Endometrium (tissue), 2 donors: ENCODE measurements at regions not wholly inside any gene's neighbourhood (a gene's known extent, or its start where the extent isn't known, plus 50 kb on each side); places are given as distances from the start of the nearest gene placed in this dataset.

ENCODE experiments used
- FAIRE-seq: peaks from 2 replicates; lab custom pipeline; 2012; peaks lifted over from hg19 to GRCh38; lab: Jason Lieb, UNC
- donor health status: control.
- donor health status: control.

DNA sequence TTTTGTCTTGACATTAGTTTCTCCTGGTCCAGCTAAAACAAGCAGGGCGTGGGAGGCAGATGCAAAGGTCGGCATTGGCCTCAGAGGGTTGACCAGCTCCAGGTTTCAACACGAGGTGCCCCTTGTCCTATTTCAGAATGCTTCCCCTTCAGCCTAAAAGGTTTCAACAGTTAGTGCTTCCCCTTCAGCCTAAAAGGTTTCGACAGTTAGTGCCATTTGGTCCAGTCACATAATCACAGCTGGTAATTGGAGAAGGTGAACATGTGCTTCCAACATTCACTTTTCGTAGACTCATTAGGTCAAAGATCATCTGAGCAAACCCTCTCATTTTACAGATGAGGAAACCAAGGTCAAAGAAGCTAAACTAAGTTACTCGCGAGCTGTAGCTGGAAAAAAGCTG lies 270.3 kb upstream of the MAP3K1 start:
- FAIRE-seq = no peak

DNA sequence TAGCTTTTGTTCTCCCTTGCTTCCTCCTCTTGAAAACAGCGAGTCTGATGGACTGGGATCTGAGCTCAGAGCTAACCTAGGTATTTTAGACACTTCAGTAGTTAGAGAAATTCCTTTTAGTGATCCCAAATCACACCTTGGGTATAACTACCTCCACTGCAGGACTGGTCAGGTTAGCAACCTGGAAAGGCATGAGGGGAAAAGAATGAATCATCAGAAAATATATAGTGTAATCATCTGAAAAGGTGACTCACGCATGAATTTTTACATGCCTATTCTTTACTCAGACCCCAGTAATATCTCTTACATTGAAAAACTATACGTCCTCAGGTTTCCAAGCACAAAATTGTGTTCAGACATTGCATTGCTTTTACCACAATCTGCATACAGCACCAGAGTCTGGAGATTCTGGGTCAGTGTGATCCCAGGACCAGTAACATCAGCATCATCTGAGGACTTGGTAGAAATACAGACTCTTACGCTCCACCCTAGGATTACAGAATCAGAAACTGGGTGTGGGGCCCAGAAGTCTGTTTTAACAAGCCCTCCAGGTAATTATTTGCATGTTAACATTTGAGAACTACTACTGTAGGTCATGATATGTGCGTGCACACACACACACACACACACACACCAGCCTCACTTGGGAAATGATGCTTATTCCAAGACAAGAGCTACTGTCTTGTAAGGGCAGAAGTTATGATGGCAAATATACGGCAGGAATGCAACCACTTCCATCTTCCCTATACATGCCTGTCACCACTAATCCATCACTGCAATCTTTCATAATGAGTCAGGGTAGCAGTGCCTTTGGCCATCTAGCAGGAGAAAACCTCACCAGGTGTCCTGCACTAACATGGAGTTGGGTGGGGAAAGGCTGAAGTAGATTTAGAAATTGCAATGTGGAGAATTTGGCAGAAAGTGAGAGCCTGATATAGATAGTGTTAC lies 271.6 kb upstream of the MAP3K1 start:
- FAIRE-seq = no peak

DNA sequence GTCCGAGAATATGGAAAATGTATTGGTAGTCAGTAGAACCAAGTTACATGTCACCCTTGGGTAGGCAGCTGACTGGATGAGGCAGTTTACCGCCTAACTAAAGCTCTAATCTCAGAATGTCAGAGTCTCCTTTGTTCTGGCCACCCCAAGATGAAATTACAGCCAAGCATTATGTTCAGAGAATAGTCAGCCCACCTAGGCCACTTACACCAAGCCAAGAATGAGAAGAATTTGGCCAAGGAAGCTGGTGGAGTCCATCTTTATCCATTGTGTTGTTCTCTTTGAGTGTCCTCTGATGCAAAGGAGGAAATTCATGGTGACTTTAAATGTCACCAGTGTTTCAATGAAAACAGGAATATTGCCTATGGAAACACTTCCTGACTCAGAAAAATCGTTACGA lies 275.1 kb upstream of the MAP3K1 start:
- no peak for FAIRE-seq

DNA sequence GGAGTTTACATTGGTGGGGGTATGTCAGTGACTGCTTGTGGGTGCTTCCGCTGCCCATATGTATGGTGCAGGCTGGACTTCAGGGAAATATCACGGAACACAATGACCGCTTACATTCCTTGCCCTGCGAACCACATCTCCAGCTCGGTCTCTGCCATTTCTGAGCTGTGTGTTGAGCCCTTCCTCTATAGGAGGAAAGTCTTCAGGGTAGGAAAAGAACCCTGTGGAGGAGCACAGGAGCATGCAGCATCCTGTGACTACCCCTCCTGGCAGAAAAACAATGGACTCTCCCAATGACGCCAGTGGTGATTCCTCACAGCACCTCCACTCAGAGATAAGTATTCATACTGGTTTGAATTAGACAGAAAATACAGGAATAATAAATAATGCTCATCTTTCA lies 276.8 kb upstream of the MAP3K1 start:
- FAIRE-seq = no peak

DNA sequence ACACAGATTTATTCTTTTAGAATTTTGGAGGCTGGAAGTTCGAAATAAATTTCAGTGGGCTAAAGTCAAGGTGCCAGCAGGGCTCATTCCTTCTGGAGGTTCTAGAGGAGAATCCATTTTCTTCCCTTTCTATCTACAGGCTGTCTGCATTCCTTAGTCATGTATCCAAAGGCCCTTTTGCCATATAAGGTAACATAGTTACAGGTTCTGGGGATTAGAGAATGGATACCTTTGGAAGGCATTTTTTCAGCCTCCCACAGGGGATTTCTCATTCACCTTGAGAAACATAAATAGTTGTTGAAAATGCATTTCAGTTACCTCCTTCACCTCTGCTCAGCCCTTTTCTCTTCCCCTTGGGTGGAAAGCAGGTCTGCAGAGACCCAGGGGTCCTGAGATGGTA lies 280.0 kb upstream of the MAP3K1 start:
- no peak for FAIRE-seq

DNA sequence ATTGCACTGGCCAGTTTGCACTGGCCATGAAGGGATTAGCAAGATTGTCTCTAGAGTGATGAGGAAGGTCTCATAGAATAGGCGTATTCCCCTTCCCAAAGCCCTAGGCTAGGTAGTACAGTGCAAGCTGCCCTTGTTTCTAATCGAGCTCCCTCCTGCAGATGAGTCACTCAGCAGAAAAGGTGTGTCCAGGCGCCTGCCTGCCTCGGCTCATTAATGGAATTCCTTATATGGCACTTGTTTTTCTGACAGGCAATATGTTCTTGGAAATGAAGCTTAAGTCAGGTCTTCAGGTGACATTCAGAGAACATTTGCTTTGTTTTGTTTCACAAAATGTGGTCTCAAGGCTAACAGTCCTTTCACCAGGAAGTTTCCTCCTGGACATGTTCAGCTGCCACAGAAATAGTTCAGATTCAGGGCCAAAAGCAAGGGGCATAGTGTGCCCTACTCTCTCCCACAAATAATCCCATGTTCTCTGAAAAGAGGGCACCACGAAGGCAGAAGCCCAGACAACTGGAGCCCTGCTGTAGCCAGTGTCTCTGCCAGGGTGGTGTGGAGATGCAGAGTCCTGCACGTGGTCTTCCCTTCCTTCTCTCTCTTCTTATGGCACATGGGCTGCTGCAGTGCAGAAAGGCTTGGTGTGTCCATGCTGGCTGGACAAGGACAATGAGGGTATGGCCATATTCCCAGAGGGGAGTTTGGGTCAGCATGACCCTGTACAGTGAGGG lies 281.1 kb upstream of the MAP3K1 start:
- FAIRE-seq = no peak

DNA sequence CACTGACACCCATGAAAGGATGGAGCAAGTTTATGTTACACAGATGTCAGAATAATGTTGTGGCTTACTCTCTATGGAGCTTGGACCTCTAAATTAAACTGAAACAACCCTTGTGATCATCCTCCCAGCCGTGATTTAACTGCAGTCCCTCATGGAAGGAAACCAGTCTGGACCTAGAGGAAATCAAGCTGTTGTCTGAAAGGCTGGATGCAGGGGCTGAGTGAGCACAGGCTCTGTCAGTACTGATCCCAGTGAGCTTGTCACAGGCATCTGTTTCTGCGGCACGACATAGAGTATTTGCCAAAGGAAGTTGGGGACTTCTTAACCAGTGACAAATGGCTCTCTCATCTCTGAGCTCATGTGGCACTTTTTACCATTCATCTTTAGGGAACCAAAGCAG lies 282.9 kb upstream of the MAP3K1 start:
- no peak for FAIRE-seq

DNA sequence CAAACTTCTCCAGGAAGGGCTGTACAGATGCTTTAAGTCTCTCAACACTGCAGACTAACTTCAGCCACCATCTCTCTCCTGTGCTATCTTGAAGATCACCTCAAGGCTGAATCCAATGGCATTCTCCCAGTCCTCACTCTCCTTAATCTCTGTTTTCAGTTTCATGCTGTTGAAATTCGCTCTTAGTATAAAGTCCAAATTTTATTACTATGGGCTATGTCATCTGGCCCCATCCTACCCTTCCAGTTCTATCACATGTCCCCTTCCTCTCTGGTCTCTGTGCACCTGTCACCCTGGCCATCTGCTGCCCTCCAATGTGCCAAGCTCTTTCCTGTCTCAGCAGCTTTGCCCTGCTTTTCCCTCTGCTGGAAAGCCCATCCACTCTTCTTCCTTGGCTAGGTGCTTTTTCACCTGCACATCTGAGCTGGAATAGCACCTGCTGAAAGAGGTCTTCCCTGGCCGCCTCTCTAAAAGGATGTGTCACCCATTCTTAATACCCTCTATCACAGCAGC lies 284.7 kb upstream of the MAP3K1 start:
- FAIRE-seq = no peak

DNA sequence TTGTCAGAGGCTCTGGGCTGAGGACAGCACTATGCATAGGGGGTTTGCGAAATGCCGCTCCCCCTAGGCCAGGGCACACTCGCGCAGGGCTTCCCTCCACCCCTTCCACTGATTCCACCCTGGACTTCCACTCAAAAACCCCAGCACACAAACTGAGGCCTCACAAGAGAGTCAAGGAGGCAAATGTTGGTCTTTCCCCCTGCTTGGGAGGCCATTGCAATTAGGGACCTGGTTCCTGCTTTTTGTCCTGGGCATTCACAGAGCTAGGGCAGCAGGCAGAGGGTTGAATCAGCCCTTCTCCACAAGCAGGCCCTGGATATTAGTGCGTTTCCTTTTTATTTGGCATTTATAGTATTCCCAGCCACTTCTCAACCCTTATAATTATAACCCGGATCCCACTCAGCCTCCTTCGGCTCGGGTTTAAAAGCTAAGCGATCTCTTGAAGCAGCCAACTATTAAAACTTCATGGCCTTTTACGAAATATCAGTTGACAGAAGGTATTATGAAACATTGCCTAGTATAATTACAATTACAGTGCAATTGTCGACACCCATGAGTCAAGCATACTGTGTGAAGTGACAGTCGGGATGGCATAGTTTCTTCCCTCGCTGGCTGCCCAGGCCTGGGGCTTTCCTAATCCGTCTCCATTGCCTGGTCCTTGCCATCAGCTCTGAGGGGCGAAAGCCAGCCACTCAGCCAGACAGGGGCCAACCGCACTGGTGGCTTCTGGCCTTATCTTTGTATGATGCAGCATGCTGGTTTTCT lies 285.5 kb upstream of the MAP3K1 start:
- FAIRE-seq = no peak

DNA sequence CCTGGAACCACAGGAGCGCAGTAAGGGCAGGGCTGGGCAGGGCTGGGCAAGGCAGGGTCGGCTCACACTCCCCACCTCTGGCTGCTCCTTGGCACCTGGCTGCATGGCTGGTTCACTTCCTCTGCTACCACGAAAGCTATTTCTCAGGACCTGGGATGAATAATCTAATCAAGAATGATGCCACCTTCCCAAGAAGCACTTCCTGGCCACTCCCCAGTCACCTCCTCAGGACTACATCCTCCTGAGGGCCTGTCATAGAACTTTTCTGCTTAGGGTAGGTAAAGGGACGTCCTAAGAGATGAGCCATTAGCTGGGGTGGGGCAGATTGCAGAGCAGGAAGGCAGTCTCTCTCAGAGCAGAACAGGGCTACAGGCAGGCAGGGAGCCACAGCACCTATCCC lies 288.2 kb upstream of the MAP3K1 start:
- FAIRE-seq = no peak

DNA sequence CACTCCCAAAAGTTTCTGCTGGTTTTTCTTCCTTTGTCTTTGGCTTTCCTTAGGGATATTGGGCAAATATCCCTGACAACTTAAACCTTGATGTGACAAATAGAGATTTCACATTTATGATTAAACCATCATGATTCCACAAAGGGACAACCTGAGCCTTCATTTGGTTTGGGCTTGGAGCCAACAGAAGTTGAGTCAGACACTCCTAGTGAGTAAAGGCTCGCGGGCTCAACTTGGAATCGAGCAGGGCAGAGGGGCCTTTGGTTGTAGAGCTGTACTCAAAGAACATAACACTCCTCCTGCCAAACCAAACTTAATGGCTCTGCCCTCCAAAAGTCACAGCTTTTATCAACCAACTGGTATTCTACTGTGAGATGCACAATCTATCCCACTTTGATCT lies 290.2 kb upstream of the MAP3K1 start:
- FAIRE-seq = no peak

DNA sequence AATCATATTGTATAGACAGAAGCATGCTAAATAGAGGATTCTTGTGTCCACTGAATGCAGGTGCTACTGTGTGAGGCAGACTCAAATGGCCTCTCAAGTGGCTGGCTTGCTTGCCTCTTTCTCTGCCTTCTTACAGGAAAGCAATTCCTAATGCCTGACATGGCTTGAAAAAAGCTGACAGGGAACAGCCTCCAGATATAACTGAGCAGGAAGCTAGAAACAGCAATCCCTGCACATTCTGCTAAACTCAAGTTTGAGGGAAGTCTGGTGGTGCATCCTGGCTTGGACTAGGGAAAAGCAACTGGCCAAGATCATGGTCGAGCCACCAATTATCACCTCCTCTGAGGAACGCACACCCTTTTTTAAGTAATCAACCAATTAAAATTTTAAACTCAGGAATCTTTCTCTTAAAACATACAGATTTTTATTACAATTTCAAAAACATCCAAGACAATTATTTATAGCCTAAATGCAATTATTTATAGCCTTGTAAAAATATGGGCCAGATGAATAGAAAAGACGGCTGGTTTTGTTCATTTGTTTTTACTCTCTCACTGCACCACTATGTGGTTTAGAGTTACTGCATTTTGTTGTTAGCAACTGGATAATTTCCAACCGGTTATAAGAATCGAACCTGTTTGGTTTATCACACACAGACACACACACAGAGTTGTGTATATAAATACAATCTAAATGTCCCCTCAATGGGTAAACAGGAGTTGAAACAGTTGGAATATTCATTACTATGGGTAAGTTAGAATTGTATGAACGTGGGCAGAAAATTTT lies 290.9 kb upstream of the ANKRD55 start:
- peak; percentile 94 for FAIRE-seq

DNA sequence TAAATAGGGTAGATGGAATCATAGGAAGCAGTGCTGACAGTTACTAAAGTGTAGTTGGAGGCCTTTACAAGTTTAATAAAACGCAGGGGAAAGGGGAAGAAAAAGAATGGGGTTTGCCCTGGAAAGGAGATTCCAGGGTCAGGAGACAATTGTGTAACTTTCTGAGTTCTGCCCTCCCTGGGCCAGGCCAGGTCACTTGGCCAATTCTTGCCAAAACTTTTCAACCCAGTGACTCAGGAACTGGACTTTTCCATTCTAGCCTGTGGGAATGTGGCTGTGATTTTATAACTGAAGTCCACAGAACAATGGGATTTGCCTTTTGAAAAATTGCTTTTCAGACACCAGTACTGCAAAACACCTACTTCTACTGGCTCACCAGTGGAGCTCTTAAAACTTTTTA lies 289.8 kb upstream of the ANKRD55 start:
- FAIRE-seq = peak; percentile 21

DNA sequence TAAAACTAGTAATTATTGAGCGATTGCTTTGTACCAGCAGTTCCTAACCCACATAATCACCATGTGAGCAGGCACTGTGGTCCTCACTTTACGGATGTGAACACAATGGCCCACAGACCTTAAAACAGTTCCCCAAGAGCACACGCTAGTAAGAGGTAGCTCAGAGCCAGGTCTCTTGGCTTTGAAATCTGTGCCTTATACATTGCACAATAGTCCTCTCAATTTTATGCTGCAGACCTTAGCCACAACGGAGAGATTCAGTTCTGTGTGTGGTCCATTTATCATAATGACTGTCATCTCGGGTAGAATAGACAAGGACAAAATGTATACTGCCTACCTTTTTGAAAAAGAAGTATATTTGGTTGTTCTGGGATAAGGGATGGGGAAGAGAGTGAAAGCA lies 289.0 kb upstream of the ANKRD55 start:
- FAIRE-seq = no peak

DNA sequence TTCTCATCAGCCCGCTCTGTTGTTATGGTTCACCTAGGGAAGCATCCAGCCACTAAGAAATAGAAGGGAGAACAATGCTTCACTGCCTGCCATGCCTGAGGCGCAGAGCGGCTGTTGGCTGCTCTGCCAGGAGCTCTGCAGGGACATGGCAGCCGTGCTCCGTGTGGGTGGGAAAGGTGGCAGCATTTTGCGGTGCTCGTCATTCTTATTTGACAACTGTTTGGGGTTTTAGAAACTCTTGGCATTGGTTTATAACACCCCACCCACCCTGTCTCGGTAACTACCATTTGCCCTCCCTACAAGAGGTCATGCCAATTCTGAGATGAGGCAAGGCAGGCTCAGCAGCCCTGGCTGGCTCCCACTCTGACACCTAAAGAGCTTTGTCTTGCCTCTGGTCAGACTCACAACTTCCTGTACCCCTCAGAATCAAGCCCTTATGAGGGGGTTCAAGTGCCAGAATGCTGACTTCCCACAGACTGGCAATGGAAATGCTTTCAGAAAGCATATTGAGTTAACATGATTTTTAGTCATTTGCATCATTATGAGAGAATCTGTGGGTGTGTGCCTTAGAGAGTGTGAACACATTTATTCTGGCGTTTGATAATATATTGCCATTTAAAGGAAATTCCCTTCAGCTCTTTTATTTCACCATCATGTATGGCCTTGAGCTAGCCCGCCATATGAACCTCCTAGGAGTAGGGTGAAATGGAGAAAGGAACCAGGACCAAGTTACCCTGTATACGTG lies 288.0 kb upstream of the ANKRD55 start:
- FAIRE-seq = no peak

DNA sequence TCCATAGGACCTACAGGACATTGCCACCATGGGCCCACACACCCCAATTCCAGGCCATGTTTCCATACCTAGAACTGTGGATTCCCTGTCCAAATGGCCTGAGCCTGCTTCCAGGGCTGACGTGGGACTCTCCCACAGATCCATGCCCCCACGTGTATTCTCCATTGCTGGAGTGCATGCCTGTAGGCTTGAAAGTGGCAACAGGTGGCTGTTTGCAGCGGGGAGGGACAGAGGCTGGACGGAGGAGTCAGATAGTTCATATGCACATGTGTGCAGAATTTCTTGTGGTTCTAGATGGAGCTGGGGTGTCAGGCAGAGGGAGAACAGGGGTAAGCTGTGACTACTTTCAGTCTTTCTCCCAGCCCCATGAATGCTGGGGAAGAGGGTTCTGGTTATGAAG lies 285.7 kb upstream of the ANKRD55 start:
- FAIRE-seq = no peak

DNA sequence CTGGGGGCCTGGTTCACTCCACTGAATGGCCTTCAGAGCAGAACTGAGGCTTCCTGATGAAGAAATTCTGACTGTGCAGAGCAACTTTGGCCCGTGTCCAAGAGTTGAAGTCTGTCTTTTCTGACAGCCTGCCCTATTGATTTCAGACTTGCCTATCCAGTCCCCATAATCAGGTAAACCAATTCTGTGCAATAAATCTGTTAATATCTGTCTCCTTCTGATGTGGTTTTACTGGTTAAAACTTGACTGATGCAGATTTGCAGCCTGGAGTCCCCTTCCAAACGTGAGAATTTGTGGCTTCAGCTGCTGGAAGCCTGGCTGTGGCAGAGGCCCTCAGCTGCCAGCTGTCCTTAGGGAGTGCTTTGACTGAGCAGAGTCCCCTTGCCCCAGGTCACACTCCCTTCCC lies 283.9 kb upstream of the ANKRD55 start:
- FAIRE-seq = no peak

DNA sequence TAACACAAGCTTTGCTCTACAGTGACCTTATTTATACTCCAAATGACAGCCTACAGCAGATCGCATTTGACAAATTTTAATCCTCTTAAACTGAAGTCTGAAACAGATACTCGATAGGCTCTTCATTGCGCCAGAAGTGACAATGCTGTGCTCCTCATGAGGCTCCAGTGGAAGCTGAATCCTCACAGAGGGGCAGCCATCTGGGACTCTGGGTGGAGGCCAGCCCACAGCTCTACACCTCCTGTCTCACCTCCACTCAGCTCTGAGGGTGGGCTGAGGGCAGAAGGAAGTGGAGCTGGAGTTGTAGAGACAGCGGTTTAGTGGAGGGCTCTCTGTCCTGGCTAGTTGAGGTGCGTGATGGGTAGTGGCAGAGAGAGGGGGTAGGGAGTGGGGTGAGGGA lies 283.3 kb upstream of the ANKRD55 start:
- no peak for FAIRE-seq

DNA sequence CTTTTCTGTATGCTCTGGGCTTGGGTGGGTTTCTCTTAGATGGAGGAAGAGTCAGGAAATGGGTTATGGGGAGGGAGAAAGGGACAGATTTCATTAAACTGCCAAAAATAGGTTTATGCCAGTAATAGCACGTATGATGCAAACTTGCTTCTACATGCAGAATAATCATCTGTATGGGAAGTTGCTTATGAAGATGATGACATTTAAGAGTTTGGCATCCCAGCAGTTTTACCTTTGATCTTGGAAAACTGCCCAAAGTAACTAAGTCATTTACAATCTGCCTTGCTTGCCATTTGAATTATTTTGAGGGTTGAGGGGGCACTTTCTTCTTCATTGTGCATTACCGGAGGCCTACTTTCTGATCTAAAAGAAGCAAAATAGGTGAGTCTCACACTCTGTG lies 282.9 kb upstream of the ANKRD55 start:
- FAIRE-seq = no peak

DNA sequence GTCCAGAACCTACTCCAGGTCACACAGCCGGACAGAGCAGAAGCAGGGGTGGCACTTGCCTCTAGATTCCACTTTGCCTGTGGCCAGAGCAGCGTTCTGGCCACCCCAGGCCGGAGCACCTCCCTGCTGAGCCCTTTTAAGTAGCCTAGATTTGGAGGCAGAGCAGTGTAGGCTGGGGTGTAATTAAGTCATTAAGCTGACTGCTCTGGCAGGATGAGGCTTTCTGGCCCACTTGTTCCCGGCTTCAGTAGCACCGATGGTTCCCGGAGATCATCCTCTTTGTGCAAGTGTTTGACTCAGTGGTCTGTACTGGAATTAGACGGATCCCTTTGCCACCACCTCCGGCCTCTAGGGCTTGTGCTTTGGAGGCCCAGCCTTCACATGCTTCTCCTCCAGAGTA lies 281.9 kb upstream of the ANKRD55 start:
- no peak for FAIRE-seq

DNA sequence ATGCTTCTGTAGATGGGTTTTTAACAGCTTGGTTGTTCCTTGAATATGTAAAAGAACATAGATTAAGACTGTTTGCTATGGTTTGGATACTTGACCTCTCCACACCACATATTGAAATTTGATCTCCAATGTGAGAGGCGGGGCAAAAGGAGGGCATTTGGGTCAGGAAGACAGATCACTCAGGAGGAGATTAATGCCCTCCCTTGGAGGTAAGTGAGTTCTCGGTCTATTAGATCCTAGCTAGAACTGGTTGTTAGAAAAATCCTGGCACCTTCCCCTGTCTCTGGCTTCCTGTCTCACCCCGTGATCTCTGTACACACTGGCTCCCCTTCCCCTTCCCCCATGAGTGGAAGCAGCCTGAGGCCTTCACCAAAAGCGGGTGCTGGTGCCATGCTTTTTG lies 281.1 kb upstream of the ANKRD55 start:
- FAIRE-seq = no peak
